GM13977 (cell line): ENCODE measurements at regions not wholly inside any gene's neighbourhood (a gene's known extent, or its start where the extent isn't known, plus 50 kb on each side); places are given as distances from the start of the nearest gene placed in this dataset.

Experiments
- DNase-seq: peaks from one replicate; pipeline ENCODE4 v3.0.0; 2012; ENCODE audit warnings: low spot score
- CTCF ChIP-seq: IDR thresholded peaks from 2 replicates; pipeline ENCODE4 v1.5.1; 2012; ENCODE audit warnings: mild to moderate bottlenecking, control low read depth; ENCODE audit not compliant: insufficient read depth; ENCODE audit errors: extremely low read depth, missing control alignments
- in situ Hi-C: fragments of 300-500 bp; cut with MboI; formaldehyde crosslinking; loops from one replicate; pipeline ENCODE4 v1.12.0; 2022; ENCODE audit warnings: low sequenced_read_pairs, low pct_unique_long_range_greater_than_20kb, mixed read lengths, inconsistent platforms; ENCODE audit not compliant: unreplicated experiment

GRCh38 chr5:57319628-57320027 lies 145.8 kb downstream of the GPBP1 start:
- no peak for DNase-seq
- in situ Hi-C loops: no loop called here
- no peak for TF ChIP-seq CTCF

GRCh38 chr5:57318251-57318650 lies 144.4 kb downstream of the GPBP1 start:
- no peak for DNase-seq
- no peak for TF ChIP-seq CTCF
- in situ Hi-C loops: no loop called here

- TF ChIP-seq CTCF: no peak
- DNase-seq: no peak
- in situ Hi-C loops: no loop called here
Observed at GRCh38 chr5:57317341-57317740, 143.5 kb downstream of the GPBP1 start.

- no peak for TF ChIP-seq CTCF
- in situ Hi-C loops: no loop called here
- peak; percentile 12 for DNase-seq
Observed at GRCh38 chr5:57316798-57317327, 143.0 kb downstream of the GPBP1 start.

- DNase-seq: no peak
- in situ Hi-C loops: no loop called here
- TF ChIP-seq CTCF: no peak
Observed at GRCh38 chr5:57315941-57316340, 142.1 kb downstream of the GPBP1 start.
